ENCODE measurements at regions not wholly inside any gene's neighbourhood (a gene's known extent, or its start where the extent isn't known, plus 50 kb on each side); places are given as distances from the start of the nearest gene placed in this dataset.
"Not testable (repeated sequence)": the region's sequence is repeated elsewhere in the genome, so short reads cannot be mapped to it uniquely, and the experiment has no call there.

GRCh38 chr11:25537393-25537792, 794.5 kb upstream of the ANO3 start:
- Histone ChIP-seq H3K4me3 (ENCODE audit: low read depth, low read length) (no peak overlapping the region), H3K27ac (no peak overlapping the region), H3K27me3 (replicated peaks) (no peaks in the 10 kb centered on the region), H3K36me3 (replicated peaks) (no peaks in the 10 kb centered on the region)
- in situ Hi-C loops (cut with HindIII; ENCODE audit: low pct_ligation_motif_present, low sequenced_read_pairs) = no loop called here
- DNase-seq = no peak
- TF ChIP-seq CTCF (IDR thresholded peaks at IDR 0.05; ENCODE audit: low read depth, low read length, missing control alignments) = no peak

- Histone ChIP-seq H3K4me3 (ENCODE audit: low read depth, low read length) (no peak overlapping the region), H3K27me3 (replicated peaks) (no peaks in the 10 kb centered on the region), H3K36me3 (replicated peaks) (no peaks in the 10 kb centered on the region), H3K27ac (no peak overlapping the region)
- no peak for TF ChIP-seq CTCF (IDR thresholded peaks at IDR 0.05; ENCODE audit: low read depth, low read length, missing control alignments)
- in situ Hi-C loops (cut with HindIII; ENCODE audit: low pct_ligation_motif_present, low sequenced_read_pairs) = no loop called here
- no peak for DNase-seq
Measured at GRCh38 chr11:25547292-25547691, 784.6 kb upstream of the ANO3 start.

- Histone ChIP-seq H3K27ac (no peak overlapping the region), H3K27me3 (replicated peaks) (no peaks in the 10 kb centered on the region), H3K4me3 (ENCODE audit: low read depth, low read length) (no peak overlapping the region), H3K36me3 (replicated peaks) (no peaks in the 10 kb centered on the region)
- in situ Hi-C loops (cut with HindIII; ENCODE audit: low pct_ligation_motif_present, low sequenced_read_pairs) = no loop called here
- no peak for TF ChIP-seq CTCF (IDR thresholded peaks at IDR 0.05; ENCODE audit: low read depth, low read length, missing control alignments)
- no peak for DNase-seq
Measured at GRCh38 chr11:25562417-25562816, 769.5 kb upstream of the ANO3 start.

GRCh38 chr11:25565846-25566245, 766.1 kb upstream of the ANO3 start:
- no peak for TF ChIP-seq CTCF (IDR thresholded peaks at IDR 0.05; ENCODE audit: low read depth, low read length, missing control alignments)
- Histone ChIP-seq H3K4me3 (ENCODE audit: low read depth, low read length) (no peak overlapping the region), H3K27ac (no peak overlapping the region), H3K36me3 (replicated peaks) (no peaks in the 10 kb centered on the region), H3K27me3 (replicated peaks) (no peaks in the 10 kb centered on the region)
- in situ Hi-C loops (cut with HindIII; ENCODE audit: low pct_ligation_motif_present, low sequenced_read_pairs) = no loop called here
- DNase-seq = no peak

- DNase-seq = no peak
- Histone ChIP-seq H3K27me3 (replicated peaks) (no peaks in the 10 kb centered on the region), H3K27ac (no peak overlapping the region), H3K4me3 (ENCODE audit: low read depth, low read length) (no peak overlapping the region), H3K36me3 (replicated peaks) (no peaks in the 10 kb centered on the region)
- TF ChIP-seq CTCF (IDR thresholded peaks at IDR 0.05; ENCODE audit: low read depth, low read length, missing control alignments) = no peak
- in situ Hi-C loops (cut with HindIII; ENCODE audit: low pct_ligation_motif_present, low sequenced_read_pairs) = no loop called here
Measured at GRCh38 chr11:25566298-25567200, 765.4 kb upstream of the ANO3 start.

GRCh38 chr11:25576320-25576719, 755.6 kb upstream of the ANO3 start:
- Histone ChIP-seq H3K27me3 (replicated peaks) (no peaks in the 10 kb centered on the region), H3K27ac (no peak overlapping the region), H3K36me3 (replicated peaks) (no peaks in the 10 kb centered on the region), H3K4me3 (ENCODE audit: low read depth, low read length) (no peak overlapping the region)
- TF ChIP-seq CTCF (IDR thresholded peaks at IDR 0.05; ENCODE audit: low read depth, low read length, missing control alignments) = no peak
- no peak for DNase-seq
- in situ Hi-C loops (cut with HindIII; ENCODE audit: low pct_ligation_motif_present, low sequenced_read_pairs) = no loop called here

GRCh38 chr11:25579554-25579953, 752.4 kb upstream of the ANO3 start:
- H3K4me3 ChIP-seq (ENCODE audit: low read depth, low read length); H3K27ac ChIP-seq; H3K27me3 ChIP-seq (replicated peaks); in situ Hi-C loops (cut with HindIII; ENCODE audit: low pct_ligation_motif_present, low sequenced_read_pairs); DNase-seq; H3K36me3 ChIP-seq (replicated peaks): not testable (repeated sequence)

Measured in brain microvascular endothelial cell (primary cell).